HG03280 (cell line): ENCODE measurements at regions not wholly inside any gene's neighbourhood (a gene's known extent, or its start where the extent isn't known, plus 50 kb on each side); places are given as distances from the start of the nearest gene placed in this dataset.

ENCODE experiments used
- ATAC-seq: cut with Tn5 transposase; IDR thresholded peaks from one replicate; pipeline ENCODE4 v1.9.1; 2021; ENCODE audit warnings: mild to moderate bottlenecking, moderate library complexity; ENCODE audit not compliant: unreplicated experiment

DNA sequence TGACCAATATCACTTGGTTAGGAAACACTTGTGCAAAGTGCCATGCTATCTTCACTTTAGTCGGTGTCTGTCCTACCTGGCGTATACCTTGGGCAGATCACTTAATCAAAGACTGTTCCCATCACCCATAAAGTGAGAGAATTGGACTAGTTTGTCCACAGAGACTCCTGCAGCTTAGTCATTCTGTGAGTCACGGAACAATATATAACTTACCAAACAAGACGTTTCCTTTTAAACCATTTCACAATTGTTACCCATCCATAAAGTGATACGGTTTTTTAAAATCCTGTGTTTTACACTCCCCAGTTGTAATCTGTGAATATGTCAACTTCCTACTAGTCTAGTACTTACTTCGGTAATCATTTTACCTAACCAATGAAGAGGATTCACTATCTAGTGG, 499.3 kb upstream of the SMIM21 start:
- no peak for ATAC-seq

DNA sequence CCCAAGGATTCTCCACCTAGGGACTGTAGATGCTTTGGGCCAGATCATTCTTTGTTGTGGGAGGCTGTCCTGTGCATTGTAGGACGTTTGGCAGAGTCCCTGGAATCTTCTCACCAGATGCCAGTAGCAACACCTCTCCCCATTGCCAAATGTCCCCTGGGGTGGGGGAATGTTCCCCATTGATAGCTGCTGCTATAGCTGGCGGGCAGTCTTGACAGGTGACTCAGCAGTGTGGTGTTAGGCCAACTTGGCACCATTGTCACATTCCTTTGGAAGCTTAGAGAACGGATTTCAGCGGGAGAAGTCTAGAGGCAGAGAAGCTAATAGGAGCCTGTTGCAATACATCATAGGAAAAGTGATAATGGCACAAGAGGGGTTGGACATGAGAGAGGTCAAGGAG, 495.7 kb upstream of the SMIM21 start:
- no peak for ATAC-seq

DNA sequence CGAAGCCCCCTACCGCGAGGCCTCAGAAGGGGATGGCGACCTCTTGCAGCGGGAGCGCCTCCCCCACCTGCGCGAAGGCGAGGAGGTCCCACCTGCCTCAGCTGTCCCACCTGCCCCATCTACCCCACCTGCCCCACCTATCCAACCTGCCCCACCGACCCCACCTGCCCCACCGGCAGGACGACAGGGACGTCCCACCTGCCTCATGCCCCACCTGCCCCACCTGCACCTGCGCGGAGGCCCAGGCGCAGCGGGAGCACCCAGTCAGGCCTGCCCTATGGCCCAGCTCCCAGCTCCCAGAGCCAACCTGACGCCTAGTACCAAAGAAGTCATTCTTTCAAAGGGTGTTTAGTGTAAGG, 489.1 kb upstream of the SMIM21 start:
- no peak for ATAC-seq

DNA sequence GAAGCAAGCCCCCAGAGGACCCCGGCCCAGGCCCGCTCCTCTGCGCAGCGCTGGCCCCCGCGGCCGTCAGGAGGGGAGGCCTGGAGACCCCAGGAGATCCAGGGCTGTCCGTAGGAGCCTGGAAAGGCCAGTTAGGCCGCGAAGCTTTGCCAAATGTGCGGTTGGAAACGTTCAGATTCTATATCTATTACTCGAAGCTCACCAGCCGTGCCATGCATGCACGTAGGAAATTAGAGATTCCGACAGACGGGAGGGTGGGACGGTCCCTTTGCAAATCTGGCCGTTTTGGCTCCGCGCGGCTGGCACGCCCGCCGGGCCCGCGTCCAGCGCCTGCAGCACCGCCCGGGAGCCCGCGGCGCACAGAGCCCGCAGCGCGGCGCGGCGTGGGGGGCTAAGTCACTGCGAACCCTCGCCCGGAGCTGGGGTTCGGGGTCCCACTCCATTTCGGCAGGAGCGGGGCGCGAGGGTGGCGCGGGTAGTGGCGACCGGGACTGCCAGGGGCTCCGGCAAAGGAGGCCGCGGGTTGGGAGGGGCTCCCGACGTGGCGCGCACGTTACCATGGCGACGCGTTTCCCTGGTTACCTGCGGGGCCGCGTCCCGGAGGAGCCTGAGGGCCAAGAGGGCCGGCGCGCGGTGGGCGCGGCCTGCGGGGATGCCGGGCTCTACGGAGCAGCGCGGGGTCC, 488.6 kb upstream of the SMIM21 start:
- ATAC-seq: no peak

DNA sequence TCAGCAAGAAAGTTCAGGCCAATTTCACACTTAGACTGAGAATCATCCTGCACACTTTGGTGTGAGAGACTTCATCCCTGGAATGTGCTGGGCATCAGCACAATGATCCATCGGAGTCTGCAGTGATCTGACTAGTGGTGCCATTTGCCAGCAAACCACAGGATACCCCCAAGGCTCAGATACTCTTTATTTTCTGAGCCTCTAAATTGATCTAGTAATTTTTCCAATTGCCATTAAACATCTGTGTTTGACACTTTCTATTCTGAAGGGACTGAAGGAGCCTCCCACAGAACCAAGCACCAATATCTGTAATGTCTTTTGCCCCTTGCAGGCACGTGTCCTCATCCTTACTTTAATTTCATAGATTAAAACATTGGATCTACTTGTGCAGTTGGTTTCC, 485.3 kb upstream of the SMIM21 start:
- no peak for ATAC-seq

DNA sequence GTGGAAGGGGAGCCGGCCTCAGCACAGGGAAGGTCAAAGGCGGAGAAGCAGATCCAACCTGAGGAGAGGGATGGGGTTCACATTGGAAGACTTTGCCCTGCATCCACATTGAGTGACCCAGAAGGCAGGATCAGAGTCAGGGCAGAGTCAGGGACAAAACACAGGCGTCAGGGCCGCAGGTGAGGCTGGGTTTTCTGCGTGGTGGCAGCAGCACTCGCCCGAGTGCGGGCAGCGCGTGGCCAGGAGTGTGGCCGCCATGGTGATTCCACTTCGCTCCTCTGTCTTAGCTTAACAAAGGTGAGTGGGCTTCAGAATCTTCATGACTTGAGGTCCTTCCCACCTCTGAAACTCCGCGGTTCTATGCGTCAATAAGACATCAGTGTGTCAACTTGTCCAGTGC, 476.9 kb upstream of the SMIM21 start:
- no peak for ATAC-seq

DNA sequence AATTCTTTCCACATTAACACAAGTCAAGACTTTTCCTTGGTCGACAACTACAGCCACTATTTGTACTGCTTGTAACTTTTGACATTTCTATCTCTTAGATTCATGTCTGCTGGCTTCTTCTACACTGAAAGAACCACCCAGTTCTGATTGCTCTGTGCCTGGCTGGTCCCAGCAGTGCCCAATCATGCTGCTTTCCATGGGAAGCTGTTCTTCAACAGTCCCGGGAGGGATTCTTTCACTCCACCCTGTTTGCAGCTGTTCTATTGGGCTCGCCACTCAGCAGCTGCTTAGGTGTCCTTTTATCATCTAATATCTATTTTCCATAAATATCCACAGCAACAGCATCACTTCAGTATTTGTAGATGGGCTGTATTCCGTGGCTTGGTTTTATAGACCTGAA, 471.1 kb upstream of the SMIM21 start:
- no peak for ATAC-seq

DNA sequence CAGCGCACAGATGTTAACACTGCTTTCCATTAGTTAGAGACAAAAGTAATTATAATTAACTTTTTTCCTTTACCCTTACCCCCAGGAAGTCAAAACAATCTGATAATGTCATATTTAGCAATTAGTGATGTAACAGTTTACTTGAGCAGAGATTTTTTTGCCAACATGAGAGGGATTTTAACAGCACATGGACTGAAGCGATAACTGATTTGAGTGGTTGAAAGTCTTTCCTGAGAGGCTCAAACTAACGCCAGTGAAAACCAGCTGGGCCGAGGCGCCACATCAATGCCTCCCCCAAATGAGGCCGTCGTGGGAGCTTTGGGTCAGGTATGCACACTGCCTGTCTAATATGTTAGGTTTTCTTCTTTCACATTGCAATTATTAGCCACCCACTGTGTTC, 469.9 kb upstream of the SMIM21 start:
- no peak for ATAC-seq

DNA sequence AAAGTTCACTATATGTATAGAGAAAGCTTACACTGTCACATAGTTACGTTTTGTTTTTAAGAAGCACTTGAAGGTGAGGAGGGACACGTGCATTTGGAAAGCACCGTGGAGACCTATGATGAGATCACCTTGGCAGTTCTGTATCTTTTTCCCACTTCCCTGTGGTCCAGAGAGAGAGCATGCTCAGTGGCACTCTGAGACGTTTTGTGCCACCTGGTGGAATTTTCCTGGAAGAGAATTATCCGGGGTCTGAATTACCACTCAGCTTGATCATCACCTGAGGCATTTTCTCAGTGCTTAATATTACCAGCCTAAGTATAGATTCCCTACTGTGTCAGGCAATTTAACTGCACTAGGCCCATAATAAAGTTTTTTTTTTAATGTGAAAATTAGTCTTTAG, 469.4 kb upstream of the SMIM21 start:
- no peak for ATAC-seq

DNA sequence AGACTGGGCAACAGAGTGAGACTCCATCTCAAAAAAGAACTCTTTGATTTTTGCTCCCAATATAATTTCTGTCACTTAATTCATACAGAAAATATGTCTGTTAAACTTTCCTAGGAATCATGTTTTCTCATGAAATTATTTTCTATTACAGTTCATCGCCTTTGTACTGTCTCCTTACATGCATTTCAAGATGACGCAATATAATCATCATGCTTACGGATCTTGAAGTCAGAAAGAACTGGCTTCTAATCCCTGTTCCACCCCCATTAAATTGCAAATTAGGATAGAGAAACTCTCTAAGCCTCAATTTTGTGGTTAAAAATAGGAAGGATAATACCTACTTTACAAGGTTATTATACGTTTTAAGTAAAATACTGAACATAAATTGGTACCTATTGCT, 467.6 kb upstream of the SMIM21 start:
- ATAC-seq: no peak

DNA sequence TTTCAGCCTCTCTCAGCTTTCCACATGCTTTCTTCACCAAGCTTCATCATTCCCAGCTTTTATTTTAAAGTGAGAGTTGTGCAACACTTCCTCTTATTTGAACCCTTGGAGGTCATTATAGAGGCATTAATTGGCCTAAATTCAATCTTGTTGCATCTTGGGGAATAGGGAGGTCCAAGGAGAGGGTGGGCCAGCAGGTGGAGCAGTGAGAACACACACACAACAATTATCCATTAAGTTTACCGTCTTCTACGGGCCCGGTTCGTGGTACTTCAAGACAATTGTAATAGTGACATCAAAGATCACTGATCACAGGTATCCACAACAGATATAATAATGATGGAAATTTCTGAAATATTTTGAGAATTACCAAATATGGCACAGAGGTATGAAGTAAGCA, 457.2 kb upstream of the SMIM21 start:
- no peak for ATAC-seq

DNA sequence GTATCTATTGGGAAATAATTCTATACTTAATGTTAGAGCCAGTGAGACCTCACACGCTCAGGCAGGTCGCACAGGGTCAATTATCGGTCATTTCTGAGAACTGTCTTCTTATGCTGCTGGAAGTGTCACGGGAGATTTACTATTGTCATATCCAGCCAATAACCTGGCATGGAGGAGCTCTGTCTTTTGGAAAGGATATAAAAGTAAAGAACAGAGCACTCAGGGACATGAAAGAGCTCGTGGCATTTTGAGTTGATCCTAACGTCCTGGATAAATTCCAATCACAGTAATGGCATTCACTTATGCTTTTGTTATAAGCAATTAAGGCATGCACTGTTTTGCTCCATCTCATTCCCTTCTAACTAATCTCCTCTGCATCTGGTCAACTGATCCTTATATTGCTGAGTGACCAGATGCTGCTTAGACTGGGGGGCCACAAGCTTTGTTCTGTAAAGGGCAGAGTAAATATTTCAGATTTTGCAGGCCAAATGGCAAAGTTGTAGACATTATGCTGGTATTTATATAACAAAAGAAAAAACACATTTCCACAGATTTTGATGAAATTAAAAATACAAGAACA, 453.5 kb upstream of the SMIM21 start:
- no peak for ATAC-seq

DNA sequence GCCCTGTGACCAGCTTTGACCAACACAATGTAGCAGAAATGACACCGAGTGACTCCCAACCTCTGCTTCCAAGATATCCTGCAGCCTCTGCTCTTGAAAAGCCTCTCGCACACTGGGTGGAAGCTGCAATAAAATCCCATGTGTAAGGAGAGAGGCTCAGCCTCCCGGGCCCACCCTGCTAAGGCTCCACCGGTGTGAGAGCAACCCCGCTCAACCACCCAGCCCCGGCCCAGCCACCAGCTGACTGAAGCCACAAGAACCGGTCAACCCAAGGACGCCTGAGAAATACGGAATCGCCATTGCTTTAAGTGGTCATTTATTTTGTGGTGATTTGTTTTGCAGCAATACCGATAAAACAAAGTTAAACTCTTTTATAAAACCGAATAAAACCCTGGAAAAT, 452.8 kb upstream of the SMIM21 start:
- no peak for ATAC-seq

DNA sequence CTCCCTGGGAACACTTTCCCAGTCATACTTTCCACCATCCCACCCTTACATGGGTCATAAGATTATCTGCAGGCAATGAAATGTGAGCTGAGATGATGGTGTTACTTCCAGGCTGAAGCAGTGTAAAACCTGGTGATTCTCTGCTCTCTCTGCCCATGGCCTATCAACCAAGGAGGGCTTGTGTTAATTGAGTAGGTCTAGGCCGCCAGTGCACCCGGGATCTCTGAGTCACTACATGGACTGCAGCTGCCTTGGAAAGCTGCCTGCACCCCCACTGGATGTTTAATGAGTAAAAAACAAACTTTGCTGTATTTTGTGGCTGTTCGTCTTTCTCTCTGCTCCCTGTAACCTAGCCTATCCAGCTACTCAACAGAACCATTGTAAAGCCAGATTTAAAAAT, 451.7 kb upstream of the SMIM21 start:
- ATAC-seq: no peak

DNA sequence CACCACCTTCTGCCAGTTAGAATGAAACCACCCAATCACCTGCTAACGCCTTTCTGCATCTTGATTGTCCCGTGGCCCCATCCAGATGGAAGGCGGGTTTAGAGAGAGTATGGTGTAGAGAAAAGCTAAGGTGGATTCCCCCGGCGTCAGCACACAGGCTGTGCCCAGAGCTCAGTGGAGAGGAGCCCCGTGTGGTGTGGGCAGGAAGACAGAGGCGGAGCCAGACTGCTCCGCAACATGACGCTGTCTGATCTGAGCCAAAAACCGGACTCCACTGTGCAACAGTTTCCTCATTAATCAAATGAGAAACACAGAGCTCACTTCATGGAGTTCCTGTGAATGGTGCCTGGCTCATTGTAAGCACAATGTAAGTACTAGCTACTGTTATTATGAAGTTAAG, 448.1 kb upstream of the SMIM21 start:
- no peak for ATAC-seq

DNA sequence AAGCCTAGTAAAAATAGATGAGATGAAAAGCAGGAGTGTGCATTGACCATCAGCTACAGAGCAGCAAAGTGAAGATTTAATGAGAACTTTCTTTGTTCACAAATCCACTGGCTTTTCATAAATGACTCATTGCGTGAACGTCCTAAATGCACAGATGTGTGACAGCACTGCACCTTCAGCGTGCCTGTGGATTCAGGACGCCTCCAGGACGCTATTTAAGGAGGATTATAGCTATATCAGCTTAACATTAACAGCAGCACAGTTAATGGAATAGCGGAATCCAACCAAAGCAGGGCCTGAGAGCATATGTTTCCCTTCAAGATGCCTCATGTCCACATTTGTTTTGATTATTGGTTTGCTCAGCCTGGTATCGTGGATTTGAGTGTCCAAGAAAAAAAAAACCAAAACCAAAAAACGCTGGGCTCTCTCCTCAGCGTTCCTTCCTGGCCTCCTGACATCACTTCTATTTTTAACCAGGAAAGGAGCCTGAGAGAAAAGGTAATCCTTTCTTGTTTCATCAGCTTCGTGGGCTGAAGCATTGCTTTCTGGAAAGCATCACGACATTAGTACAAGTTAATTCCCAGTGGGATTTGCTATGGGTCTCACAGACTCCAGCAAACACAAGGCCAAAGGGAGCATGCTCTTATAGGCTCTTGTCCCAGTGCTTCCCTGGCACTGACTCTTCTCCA, 447.0 kb upstream of the SMIM21 start:
- ATAC-seq: no peak

DNA sequence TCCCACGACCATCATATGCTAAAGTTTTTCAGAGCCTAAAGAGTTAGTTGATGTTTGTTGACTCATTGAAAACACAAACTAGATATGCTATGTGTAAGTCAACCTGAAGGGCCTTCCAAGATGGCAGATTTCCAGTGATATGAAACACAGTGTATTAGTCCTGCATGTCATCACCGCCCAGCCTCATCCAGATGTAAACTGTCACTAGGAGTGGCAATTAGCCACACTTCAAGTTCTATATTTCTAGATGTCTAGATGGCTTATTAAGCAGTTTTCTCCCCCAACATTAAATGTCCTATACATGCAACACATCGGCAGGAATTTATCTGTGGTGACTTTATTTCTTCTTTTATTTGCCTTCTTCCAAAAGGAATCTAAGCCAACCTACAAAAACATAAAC, 444.1 kb upstream of the SMIM21 start:
- no peak for ATAC-seq

DNA sequence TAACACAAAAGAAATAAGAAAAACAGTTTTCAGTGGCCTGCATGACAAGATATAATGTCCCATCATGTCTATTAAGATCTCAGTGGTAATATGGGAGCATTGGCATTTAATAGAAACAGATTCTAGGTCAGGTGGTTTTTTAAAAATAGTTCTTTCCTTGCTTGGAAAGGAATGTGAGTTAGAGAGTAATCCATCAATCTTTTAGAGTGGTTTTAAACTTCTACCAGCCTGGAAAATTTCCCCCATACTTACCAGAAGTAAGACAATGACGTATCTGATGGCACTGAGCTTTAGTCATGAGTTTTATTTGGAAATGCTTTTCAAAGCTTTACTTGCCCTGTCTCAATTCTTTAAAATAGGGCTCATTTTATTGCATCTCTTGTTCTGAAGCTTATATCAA, 441.7 kb upstream of the SMIM21 start:
- no peak for ATAC-seq

DNA sequence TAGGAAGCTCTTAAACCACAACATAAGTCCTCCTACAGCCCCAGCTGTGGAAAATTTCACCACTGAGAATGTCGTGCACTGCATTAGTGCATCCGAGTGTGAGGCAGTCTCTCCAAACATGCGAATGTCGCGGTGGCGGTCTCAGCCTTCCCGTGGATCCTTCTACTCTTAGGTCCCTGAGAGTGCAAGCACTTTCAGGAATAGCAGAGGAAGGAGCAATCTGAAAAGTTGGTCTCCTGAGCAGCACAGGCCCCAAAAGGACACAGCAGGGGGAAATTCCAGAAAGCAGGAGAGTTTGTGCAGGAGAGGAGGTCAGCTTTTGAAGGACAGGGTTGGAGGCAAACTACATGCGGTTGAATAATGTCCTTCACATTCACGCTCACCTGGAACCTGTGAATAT, 440.5 kb upstream of the SMIM21 start:
- no peak for ATAC-seq

DNA sequence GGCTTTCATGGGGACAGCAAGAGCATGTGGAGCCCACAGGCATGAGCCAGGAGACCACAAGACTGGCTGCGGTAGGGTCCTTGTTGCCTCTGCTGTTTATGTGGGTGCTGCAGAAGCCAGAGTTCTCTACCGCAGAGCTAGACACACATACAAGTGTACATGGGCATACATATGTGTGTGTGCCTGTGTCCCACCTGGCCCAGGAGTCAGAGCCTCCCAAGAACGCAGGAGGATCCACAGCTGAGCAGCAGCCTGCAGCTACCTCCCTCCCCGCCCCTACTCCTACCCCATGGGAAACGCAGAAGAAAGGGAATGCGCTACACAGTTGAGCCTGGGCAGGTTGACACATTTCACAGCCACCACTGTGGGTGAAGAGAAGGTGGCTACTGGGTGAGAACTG, 438.1 kb upstream of the SMIM21 start:
- ATAC-seq: no peak

DNA sequence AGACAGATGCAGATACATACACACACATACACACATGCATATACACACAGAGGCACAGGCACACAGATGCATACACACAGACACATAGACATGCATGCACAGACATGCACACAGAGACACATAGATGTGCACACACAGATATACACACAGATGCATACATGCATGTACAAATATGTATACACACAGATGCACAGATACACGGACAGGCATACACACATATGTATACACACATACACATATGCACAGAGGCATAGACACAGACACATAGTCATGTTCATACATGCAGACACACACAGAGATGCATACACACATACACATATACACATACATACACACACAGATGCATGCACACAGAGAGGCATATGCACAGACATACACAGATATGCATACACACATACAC, 437.3 kb upstream of the SMIM21 start:
- ATAC-seq: no peak

DNA sequence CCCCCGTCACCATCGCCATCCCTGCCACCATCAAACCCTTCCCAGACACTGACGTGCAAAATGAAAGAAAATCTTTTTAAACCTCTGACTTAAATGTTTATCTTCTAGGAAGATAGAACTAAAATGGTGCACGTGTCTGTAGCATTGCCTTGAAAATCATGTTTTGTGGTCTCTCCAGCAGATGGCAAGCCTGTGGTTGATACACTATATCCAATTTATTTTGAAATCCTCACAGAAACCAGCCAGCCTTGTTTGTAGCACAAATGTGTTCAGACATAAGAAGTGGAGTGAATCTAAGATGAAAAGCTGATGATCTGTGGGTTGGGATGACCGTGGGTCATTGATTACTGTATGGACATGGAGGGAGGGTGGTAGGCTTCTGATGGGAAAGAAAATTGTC, 436.2 kb upstream of the SMIM21 start:
- ATAC-seq: no peak

DNA sequence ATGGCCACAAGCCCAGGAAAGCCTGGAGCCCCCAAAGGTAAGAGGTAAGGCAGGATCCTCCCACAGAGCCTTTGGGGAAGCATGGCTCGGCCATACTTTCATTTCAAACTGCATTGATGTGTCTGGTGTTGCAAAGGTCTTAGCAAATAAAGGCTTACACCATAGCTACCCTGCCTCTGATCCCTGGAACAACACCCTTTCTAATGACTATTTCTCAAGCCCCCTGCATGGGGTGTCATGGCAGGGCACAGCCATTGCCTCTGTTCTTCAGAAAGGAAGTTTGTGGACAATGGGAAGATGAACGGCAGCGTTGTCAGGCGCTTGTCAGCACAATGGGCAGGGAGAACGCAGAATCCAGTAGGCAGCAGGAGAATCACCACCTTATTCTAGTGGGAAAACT, 435.0 kb upstream of the SMIM21 start:
- ATAC-seq: no peak
